ENCODE measurements at regions not wholly inside any gene's neighbourhood (a gene's known extent, or its start where the extent isn't known, plus 50 kb on each side); places are given as distances from the start of the nearest gene placed in this dataset.

- no peak for DNase-seq
Measured at GRCh38 chr1:47554082-47554481, 116.2 kb downstream of the FOXD2 start.

- no peak for DNase-seq
Measured at GRCh38 chr1:47554901-47555300, 117.1 kb downstream of the FOXD2 start.

GRCh38 chr1:47555306-47555705 lies 117.5 kb downstream of the FOXD2 start:
- no peak for DNase-seq

DNA sequence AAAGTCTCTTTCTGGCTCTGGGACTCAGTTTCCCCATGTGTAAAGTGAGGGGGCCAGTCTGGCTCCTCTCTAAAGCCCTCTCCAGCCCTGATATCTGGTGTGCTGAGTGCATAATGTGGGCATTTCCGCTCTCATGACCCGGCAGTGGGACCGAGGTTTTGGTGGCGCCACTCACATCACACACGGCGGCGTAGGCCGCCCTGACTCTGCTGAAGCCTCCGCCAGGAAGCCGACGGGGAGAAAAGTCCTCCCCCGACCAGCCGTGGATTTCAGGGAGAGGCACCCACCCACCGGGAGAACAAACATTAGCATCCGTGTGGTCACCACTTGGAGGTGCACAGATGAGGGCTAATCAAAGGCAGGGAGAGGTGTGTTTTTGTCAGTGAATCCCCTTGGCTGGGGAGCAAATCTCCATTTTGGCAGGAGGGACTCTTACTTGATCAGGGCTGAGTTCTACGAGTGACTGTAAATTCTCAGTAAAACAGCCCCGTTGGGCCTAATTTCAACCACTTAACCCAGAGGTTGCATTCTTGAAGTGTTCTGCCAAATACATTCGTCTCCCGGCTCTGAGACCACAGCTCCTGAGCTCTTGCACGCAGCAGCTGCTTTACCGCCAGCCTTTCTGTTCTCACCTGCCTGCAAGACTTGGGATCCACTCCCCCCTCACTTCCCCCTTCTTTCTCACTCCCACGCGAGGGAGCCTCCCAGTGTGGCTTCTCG lies 118.2 kb downstream of the FOXD2 start:
- DNase-seq: peak; percentile 84

- DNase-seq: no peak
Measured at GRCh38 chr1:47557066-47557465, 119.2 kb downstream of the FOXD2 start.

GRCh38 chr1:47558601-47559593 lies 121.1 kb downstream of the FOXD2 start:
- no peak for DNase-seq

GRCh38 chr1:47559944-47560695 lies 122.3 kb downstream of the FOXD2 start:
- DNase-seq: no peak

DNA sequence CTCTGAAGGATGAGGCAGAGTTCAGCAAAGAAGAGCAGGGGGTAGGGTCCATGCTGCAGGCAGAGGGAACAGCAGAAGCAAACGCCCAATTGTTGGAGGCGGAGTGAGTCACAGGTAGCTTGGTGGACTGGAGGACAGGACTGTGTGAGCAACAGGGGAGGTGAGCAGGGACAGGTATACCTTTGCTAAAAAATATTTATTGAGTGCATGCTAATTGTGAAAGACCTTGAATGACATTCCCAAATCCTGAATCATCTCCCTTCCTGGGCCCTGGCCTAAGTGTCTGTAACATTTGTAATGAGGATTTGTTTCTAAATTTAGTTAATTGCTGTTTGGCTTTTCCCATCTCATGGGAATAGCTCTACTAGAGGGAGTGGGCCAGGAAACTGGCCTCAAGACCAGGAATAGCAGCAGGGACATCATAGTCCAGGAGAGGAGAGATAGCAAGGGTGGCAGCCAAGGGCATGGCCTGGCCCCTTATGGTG lies 123.7 kb downstream of the FOXD2 start:
- no peak for DNase-seq

- DNase-seq: no peak
Measured at GRCh38 chr1:47562147-47562546, 124.3 kb downstream of the FOXD2 start.

DNA sequence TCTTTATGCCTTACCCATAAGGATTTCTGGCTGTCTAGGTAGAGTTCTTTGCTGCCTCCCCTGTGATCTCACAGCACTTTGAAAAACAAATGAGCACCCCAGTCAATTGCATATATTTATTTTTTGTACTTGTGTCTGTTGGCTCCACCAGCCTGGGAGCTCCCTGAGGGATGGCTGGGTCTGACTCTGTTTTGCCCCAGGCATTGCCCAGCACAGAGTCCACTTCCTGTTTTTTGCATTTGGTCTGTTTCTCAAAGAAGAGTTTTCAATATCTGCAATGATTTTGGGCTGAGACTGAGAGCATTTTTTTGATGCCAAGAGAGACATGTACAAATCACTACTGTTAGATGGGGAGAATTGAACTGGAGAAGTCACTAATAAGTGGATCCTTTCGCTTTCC lies 125.0 kb downstream of the FOXD2 start:
- no peak for DNase-seq

DNA sequence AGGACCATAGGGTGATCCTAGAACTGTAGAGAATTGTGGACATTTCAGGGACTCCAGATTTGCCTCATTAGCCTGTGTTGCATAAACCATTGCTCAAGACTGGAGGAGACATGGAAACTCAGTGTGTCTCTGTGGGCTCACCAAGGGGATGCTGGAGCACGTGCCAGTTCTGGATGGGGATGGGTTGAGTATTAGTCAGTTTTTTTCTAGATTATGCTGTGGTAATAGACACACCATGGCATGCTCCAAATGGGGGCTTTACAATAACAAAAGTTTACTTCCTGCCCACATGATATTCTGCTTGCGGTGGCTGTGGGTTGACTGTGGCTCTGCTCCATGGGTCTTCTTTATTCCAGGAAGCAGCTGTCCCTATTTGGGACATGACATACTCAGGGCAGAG lies 125.4 kb downstream of the FOXD2 start:
- DNase-seq: no peak

DNA sequence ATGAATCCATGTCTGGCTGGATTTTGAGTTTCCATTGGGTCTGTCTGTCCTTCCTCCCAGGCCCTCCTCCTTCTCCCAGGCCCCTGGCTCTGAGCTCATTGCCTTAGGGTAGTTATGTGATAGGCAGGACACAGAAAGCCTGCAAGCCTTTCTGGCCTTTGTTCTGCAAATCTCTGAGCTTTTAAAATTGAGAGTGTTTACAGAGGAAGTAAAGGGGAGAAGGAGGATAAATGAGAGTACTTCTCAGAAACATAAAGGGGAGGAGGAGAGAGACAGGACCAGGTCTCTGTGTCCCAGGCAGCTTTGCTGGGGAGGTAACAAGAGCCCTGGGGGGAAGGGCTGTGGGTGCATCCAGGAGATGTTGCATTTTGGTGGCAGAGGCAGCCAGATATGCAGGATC lies 126.7 kb downstream of the FOXD2 start:
- DNase-seq: no peak

GRCh38 chr1:47565092-47565491 lies 127.2 kb downstream of the FOXD2 start:
- no peak for DNase-seq

GRCh38 chr1:47565676-47566075 lies 127.8 kb downstream of the FOXD2 start:
- no peak for DNase-seq

GRCh38 chr1:47568763-47569162 lies 130.9 kb downstream of the FOXD2 start:
- DNase-seq: peak; percentile 72

GRCh38 chr1:47569261-47569660 lies 131.4 kb downstream of the FOXD2 start:
- DNase-seq: no peak

- peak; percentile 61 for DNase-seq
Measured at GRCh38 chr1:47569681-47570470, 132.0 kb downstream of the FOXD2 start.

- DNase-seq: no peak
Measured at GRCh38 chr1:47571161-47571560, 133.3 kb downstream of the FOXD2 start.

DNA sequence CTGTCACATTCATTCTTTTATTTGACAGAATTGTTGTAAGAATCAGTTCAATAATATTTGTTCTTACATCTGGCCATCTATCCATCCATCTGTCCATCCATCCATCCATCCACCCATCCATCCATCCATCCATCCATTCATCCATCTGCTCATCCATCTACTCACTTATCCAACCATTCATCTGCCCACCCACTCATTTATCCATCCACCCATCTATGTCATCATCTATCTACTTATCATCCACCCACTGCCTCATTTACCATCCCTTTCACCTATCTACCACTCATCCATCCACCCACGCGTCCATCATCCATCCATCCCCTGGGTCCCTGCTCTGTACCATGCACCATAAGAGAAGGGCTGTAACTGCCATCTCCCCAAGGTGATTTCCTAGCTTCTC lies 134.1 kb downstream of the FOXD2 start:
- DNase-seq: no peak

DNA sequence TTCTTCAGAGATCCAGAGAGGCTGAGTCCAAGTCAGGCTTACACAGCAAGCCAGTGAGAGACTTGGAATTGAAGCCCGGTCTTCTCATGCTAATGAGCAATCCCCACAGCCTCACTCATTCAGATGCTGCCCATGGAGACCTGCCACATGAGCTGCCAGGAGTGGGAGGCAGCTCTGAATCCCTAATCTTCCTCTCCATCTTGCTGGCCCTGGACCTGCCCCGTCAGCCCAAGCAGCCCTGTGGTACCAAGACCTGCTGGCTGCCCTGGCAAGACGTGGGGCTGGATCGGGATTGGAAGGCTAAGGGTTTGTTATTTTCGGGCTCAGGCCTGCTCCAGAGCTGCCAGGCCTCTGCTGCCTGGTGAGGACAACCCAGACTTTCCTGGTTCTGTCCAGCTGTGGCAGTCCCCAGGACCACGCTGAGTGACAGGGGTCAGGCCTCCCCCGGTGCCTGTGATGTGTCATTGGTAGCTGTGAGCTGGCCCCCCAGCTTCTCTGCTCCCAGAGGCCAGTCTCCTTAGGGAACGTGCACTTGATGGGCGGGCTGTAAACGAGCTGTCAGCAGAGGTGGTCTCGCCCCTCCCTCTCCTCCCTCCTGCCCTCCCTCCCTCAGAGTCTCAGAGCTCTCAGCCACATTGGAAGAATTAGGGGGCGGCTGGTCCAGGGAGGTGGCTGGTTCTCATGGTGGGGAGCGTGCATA lies 135.0 kb downstream of the FOXD2 start:
- DNase-seq: no peak
